ENCODE measurements at regions not wholly inside any gene's neighbourhood (a gene's known extent, or its start where the extent isn't known, plus 50 kb on each side); places are given as distances from the start of the nearest gene placed in this dataset.
"Not testable (repeated sequence)": the region's sequence is repeated elsewhere in the genome, so short reads cannot be mapped to it uniquely, and the experiment has no call there.

DNA sequence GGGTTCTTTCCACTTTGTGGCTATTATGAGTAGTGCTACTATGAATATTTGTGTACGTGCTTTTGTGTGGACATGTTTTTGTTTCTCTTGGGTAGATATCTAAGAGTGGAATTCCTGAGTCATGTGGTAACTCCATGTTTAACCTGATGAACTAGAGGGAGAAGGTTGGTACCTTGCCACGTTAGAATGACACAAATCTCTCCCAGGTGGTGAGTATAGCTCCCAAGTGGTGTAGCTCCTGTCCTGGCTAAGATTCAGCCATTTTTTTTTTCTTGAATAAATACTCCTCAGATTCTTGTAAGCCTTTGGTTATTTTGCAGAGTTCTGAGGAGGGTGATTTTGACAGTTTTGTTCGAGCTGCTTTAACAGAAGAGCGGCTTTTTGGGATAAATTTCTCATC, 83.2 kb upstream of the DPP6 start:
- TF ChIP-seq POLR2A (IDR thresholded peaks at IDR 0.05), result not testable (repeated sequence)
- TF ChIP-seq, protein P1, sequence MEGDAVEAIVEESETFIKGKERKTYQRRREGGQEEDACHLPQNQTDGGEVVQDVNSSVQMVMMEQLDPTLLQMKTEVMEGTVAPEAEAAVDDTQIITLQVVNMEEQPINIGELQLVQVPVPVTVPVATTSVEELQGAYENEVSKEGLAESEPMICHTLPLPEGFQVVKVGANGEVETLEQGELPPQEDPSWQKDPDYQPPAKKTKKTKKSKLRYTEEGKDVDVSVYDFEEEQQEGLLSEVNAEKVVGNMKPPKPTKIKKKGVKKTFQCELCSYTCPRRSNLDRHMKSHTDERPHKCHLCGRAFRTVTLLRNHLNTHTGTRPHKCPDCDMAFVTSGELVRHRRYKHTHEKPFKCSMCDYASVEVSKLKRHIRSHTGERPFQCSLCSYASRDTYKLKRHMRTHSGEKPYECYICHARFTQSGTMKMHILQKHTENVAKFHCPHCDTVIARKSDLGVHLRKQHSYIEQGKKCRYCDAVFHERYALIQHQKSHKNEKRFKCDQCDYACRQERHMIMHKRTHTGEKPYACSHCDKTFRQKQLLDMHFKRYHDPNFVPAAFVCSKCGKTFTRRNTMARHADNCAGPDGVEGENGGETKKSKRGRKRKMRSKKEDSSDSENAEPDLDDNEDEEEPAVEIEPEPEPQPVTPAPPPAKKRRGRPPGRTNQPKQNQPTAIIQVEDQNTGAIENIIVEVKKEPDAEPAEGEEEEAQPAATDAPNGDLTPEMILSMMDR (IDR thresholded peaks at IDR 0.05), result not testable (repeated sequence)
